ENCODE measurements at regions not wholly inside any gene's neighbourhood (a gene's known extent, or its start where the extent isn't known, plus 50 kb on each side); places are given as distances from the start of the nearest gene placed in this dataset.
A peak's percentile ranks its signal among the peaks of the same experiment; 100 is the strongest.

- peak; percentile 52 for DNase-seq
These were observed 775.0 kb downstream of the USP25 start for GRCh38 chr21:16504766-16505165.

- DNase-seq, result peak; percentile 47
These were observed 779.7 kb downstream of the USP25 start for GRCh38 chr21:16509476-16509875.

GRCh38 chr21:16514316-16514715, 784.5 kb downstream of the USP25 start:
- peak; percentile 26 for DNase-seq

GRCh38 chr21:16517383-16517782, 787.6 kb downstream of the USP25 start:
- DNase-seq, result peak; percentile 71

GRCh38 chr21:16519036-16519435, 789.3 kb downstream of the USP25 start:
- peak; percentile 68 for DNase-seq

GRCh38 chr21:16519644-16520043, 789.9 kb downstream of the USP25 start:
- no peak for DNase-seq

GRCh38 chr21:16522548-16522947, 792.8 kb downstream of the USP25 start:
- DNase-seq, result peak; percentile 46

GRCh38 chr21:16530656-16531055, 800.9 kb downstream of the USP25 start:
- DNase-seq, result no peak

GRCh38 chr21:16532840-16533239, 803.1 kb downstream of the USP25 start:
- DNase-seq, result peak; percentile 40

GRCh38 chr21:16533692-16534407, 804.1 kb downstream of the USP25 start:
- DNase-seq, result no peak

GRCh38 chr21:16534408-16535101, 804.8 kb downstream of the USP25 start:
- peak; percentile 60 for DNase-seq

- peak; percentile 35 for DNase-seq
These were observed 805.3 kb downstream of the USP25 start for GRCh38 chr21:16535102-16535422.

GRCh38 chr21:16535626-16536025, 805.8 kb downstream of the USP25 start:
- no peak for DNase-seq

GRCh38 chr21:16536140-16536539, 806.4 kb downstream of the USP25 start:
- DNase-seq, result no peak

- no peak for DNase-seq
These were observed 807.1 kb downstream of the USP25 start for GRCh38 chr21:16536643-16537434.

GRCh38 chr21:16537501-16537900, 807.7 kb downstream of the USP25 start:
- DNase-seq, result no peak

GRCh38 chr21:16538405-16538804, 808.6 kb downstream of the USP25 start:
- DNase-seq, result no peak

- DNase-seq, result no peak
These were observed 809.2 kb downstream of the USP25 start for GRCh38 chr21:16538936-16539440.

GRCh38 chr21:16540966-16541727, 811.4 kb downstream of the USP25 start:
- DNase-seq, result no peak

GRCh38 chr21:16550118-16550517, 820.3 kb downstream of the USP25 start:
- DNase-seq, result no peak

- no peak for DNase-seq
These were observed 821.3 kb downstream of the USP25 start for GRCh38 chr21:16550917-16551741.

- no peak for DNase-seq
These were observed 823.1 kb downstream of the USP25 start for GRCh38 chr21:16552880-16553279.
